ENCODE measurements at regions not wholly inside any gene's neighbourhood (a gene's known extent, or its start where the extent isn't known, plus 50 kb on each side); places are given as distances from the start of the nearest gene placed in this dataset.

DNA sequence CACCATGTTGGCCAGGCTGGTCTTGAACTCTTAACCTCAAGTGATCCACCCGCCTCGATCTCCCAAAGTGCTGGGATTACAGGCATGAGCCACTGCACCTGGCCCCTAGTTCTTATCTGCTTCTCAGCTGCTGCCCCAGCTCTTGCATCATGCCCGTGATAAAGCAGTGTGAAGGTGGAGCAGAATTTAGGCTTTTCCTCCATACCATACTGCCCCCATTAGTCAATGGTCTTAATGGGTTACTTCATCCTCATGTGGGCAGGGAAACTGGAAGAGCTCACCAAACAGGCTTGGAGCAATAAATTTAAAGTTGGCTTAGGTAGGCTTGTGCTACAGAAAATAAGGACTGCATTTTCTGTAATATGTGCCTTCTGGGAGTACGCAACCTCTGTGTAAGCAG lies 636.9 kb upstream of the BOD1L1 start:
- no peak for DNase-seq

- DNase-seq, result no peak
These were observed 638.1 kb upstream of the BOD1L1 start for GRCh38 chr4:14265651-14266050.

DNA sequence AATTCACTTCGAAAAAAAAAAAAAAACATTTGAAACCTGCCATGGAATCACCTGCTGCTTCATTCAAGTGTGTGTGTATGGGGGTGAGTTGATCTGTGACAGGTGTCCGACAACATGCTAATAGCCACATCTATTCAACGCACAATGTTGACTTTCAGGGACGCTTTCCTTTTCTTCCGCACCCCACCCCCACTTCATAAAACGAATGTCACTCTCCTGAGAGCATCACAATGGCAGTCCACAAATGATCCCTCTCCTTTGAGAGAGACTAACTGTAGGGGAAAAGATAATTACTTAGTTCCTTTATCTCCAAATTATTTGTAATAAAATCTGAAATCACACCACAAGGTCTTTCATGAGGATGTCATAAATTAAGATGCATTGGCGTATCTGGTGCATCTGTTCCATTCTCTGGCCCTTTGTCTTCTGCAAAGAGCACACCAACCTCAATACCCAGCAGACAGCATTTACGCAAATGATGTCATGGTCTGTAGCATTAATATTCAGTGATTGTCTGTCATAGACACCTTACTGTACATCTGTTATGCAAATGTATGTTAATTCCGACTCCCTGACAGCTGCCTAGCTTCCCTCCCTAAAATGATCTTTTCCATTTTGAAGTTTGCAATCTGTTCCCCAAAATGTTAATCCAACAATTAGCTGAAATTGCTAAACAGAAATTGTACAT lies 640.0 kb upstream of the BOD1L1 start:
- peak; percentile 69 for DNase-seq

- no peak for DNase-seq
These were observed 642.3 kb upstream of the BOD1L1 start for GRCh38 chr4:14269824-14270223.

DNA sequence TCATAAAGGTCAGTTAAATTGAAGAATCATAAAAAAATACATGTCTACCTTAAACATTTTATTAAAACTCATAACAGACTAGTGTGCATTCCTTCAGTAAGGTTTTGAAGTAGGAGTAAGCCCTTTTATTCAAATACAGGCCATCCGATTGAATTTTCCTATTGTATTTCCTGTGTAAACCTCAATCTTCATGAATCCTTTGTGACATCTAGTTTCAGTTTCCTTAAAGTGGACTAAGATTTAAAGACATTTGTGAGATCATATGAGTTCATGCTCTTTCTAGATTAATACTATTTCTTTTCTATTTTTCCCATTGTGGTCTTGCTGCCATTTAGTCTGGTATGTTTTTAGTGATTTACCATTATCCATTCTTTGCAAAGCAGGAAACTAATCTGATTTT lies 644.7 kb upstream of the BOD1L1 start:
- DNase-seq, result no peak

GRCh38 chr4:14277505-14277904 lies 650.0 kb upstream of the BOD1L1 start:
- DNase-seq, result no peak

- DNase-seq, result no peak
These were observed 653.0 kb upstream of the BOD1L1 start for GRCh38 chr4:14280567-14280966.

DNA sequence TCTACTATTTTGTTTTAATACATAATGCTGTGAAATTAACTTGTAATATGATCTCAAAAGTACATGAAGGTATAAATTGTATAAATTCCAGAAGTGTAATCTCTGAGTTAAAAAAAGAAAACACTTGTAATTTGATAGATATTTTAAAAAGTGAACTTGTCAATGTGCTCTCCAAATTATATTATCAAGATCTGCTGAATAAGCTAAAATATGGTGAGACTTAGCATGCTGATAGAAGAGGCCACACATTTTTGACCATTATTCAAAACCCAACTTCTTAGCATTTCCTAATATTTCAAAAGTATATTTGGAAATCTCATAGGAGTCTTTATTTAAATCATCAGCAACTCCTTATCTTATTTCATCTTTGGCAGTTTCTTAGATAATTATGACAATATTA lies 657.1 kb upstream of the BOD1L1 start:
- DNase-seq, result no peak

- no peak for DNase-seq
These were observed 662.2 kb upstream of the BOD1L1 start for GRCh38 chr4:14289708-14290107.

DNA sequence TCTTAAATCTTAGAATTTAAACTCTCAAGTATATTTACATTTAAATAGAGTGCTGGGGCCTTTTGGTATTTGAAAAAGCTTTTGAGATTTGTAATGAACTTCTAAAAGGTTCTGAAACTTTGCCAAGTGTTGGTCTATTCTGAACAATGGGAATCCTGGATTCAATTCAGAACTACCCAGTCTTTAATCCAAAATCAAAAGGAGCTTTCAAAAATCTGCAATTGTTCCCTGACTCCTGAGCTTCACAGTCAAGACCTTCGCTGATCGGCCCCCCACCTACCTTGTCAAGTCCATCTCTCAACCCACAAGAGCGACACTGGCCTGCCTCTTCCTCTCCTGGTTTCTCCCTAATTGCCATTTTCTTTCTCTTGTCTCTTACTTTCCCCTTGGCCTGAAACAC lies 666.1 kb upstream of the BOD1L1 start:
- no peak for DNase-seq

- no peak for DNase-seq
These were observed 667.1 kb upstream of the BOD1L1 start for GRCh38 chr4:14294611-14295010.

- no peak for DNase-seq
These were observed 671.6 kb upstream of the BOD1L1 start for GRCh38 chr4:14299166-14299565.

GRCh38 chr4:14302021-14302420 lies 674.5 kb upstream of the BOD1L1 start:
- DNase-seq, result no peak

GRCh38 chr4:14303856-14304255 lies 676.3 kb upstream of the BOD1L1 start:
- no peak for DNase-seq

GRCh38 chr4:14308229-14308651 lies 680.7 kb upstream of the BOD1L1 start:
- DNase-seq, result no peak

GRCh38 chr4:14309431-14309830 lies 681.9 kb upstream of the BOD1L1 start:
- no peak for DNase-seq

GRCh38 chr4:14313757-14314156 lies 686.2 kb upstream of the BOD1L1 start:
- no peak for DNase-seq

- no peak for DNase-seq
These were observed 687.2 kb upstream of the CPEB2 start for GRCh38 chr4:14315129-14315528.

GRCh38 chr4:14317351-14317750 lies 684.9 kb upstream of the CPEB2 start:
- DNase-seq, result no peak

DNA sequence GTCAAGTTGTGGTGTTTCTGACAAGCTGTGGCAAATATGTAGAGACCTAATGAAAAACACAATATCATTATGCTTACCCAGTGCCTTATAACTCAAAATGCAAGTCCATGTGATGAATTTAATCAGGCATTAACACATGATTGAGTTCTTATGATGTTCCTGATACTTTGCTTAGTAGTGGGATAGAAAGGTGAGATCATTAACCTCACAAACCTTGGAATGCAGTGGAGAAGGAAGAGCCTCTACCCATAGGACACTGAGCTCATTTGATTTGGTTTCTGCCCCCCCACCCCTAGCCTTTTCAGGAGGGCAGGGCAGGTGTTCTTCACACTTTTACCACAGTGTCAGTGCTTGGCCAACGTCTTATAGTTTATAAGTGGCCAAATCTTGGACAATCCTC lies 683.6 kb upstream of the CPEB2 start:
- no peak for DNase-seq

- DNase-seq, result no peak
These were observed 680.6 kb upstream of the CPEB2 start for GRCh38 chr4:14321723-14322122.

DNA sequence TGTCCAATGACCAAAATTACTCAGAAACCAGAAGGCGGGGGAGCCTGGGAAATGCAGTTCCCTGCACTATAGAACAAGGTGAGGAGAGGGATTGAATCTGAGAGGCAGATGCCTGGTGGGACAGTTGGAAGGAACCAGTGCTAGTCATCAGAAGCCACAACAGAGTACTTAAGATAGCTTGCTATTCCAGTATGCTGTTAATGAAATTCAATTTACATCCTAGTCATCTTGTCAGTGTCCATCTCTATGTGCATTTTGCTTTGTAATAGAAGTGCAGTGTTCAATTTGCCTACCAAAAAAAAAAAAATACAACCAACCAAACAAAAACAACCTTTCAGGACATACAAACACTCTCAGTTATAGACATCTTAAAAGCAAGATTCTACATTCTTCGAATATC lies 679.1 kb upstream of the CPEB2 start:
- no peak for DNase-seq

GRCh38 chr4:14329228-14329627 lies 673.1 kb upstream of the CPEB2 start:
- no peak for DNase-seq

GRCh38 chr4:14333616-14334015 lies 668.7 kb upstream of the CPEB2 start:
- DNase-seq, result no peak

- DNase-seq, result no peak
These were observed 668.1 kb upstream of the CPEB2 start for GRCh38 chr4:14334166-14334565.

- no peak for DNase-seq
These were observed 666.4 kb upstream of the CPEB2 start for GRCh38 chr4:14335872-14336271.
